ENCODE measurements at regions not wholly inside any gene's neighbourhood (a gene's known extent, or its start where the extent isn't known, plus 50 kb on each side); places are given as distances from the start of the nearest gene placed in this dataset.

GRCh38 chr18:31250902-31251301 is 67.1 kb upstream of the DSG1 start:
- Histone ChIP-seq H3K36me3 (ENCODE audit: insufficient read depth, low read length) (no peaks in the 10 kb centered on the region), H3K9ac (ENCODE audit: low read length) (no peak overlapping the region), H3K9me3 (ENCODE audit: low read length) (no peaks in the 10 kb centered on the region), H2AFZ (ENCODE audit: low read depth, low read length) (no peak overlapping the region), H3F3A (ENCODE audit: insufficient read depth, low read length, poor library complexity, severe bottlenecking) (no peaks in the 10 kb centered on the region), H3K4me2 (ENCODE audit: low read length) (no peak overlapping the region), H3K4me3 (ENCODE audit: low read length) (no peak overlapping the region), H3K9me2 (ENCODE audit: insufficient read depth, low read length) (no peaks in the 10 kb centered on the region), H4K20me1 (ENCODE audit: insufficient read depth) (no peaks in the 10 kb centered on the region), H3K27ac (ENCODE audit: low read length) (no peak overlapping the region), H3K79me2 (replicated peaks; ENCODE audit: insufficient read depth, low read length) (no peaks in the 10 kb centered on the region), H3K27me3 (ENCODE audit: insufficient read depth, low read depth, low read length) (no peaks in the 10 kb centered on the region)
- TF ChIP-seq CTCF (IDR thresholded peaks at IDR 0.05; ENCODE audit: poor library complexity, severe bottlenecking) (no peak), RAD21 (conservative IDR thresholded peaks at IDR 0.05) (no peak), SMC3 (conservative IDR thresholded peaks at IDR 0.05; ENCODE audit: poor library complexity) (no peak), EP300 (conservative IDR thresholded peaks at IDR 0.05; ENCODE audit: poor library complexity, severe bottlenecking) (no peak), TAF1 (IDR thresholded peaks at IDR 0.05; ENCODE audit: low read depth) (no peak), MXI1 (conservative IDR thresholded peaks at IDR 0.05; ENCODE audit: poor library complexity, severe bottlenecking) (no peak), POLR2AphosphoS5 (IDR thresholded peaks at IDR 0.05) (no peak), REST (IDR thresholded peaks at IDR 0.05; ENCODE audit: borderline replicate concordance) (no peak), EZH2 (IDR thresholded peaks at IDR 0.05; ENCODE audit: borderline replicate concordance, insufficient read depth, low read length, poor library complexity, severe bottlenecking) (no peak)

GRCh38 chr18:31252522-31252921 is 65.4 kb upstream of the DSG1 start:
- Histone ChIP-seq H2AFZ (ENCODE audit: low read depth, low read length) (no peak overlapping the region), H3K4me2 (ENCODE audit: low read length) (no peak overlapping the region), H3K4me3 (ENCODE audit: low read length) (no peak overlapping the region), H3K27me3 (ENCODE audit: insufficient read depth, low read depth, low read length) (no peaks in the 10 kb centered on the region), H3K9me3 (ENCODE audit: low read length) (no peaks in the 10 kb centered on the region), H3K79me2 (replicated peaks; ENCODE audit: insufficient read depth, low read length) (no peaks in the 10 kb centered on the region), H3K9ac (ENCODE audit: low read length) (no peak overlapping the region), H4K20me1 (ENCODE audit: insufficient read depth) (no peaks in the 10 kb centered on the region), H3F3A (ENCODE audit: insufficient read depth, low read length, poor library complexity, severe bottlenecking) (no peaks in the 10 kb centered on the region), H3K36me3 (ENCODE audit: insufficient read depth, low read length) (no peaks in the 10 kb centered on the region), H3K27ac (ENCODE audit: low read length) (no peak overlapping the region), H3K9me2 (ENCODE audit: insufficient read depth, low read length) (no peaks in the 10 kb centered on the region)
- TF ChIP-seq MXI1 (conservative IDR thresholded peaks at IDR 0.05; ENCODE audit: poor library complexity, severe bottlenecking) (no peak), POLR2AphosphoS5 (IDR thresholded peaks at IDR 0.05) (no peak), EP300 (conservative IDR thresholded peaks at IDR 0.05; ENCODE audit: poor library complexity, severe bottlenecking) (no peak), SMC3 (conservative IDR thresholded peaks at IDR 0.05; ENCODE audit: poor library complexity) (no peak), CTCF (IDR thresholded peaks at IDR 0.05; ENCODE audit: poor library complexity, severe bottlenecking) (no peak), RAD21 (conservative IDR thresholded peaks at IDR 0.05) (no peak), REST (IDR thresholded peaks at IDR 0.05; ENCODE audit: borderline replicate concordance) (no peak), EZH2 (IDR thresholded peaks at IDR 0.05; ENCODE audit: borderline replicate concordance, insufficient read depth, low read length, poor library complexity, severe bottlenecking) (no peak), TAF1 (IDR thresholded peaks at IDR 0.05; ENCODE audit: low read depth) (no peak)
